Parathyroid adenoma (tissue), 2 donors: ENCODE measurements at regions not wholly inside any gene's neighbourhood (a gene's known extent, or its start where the extent isn't known, plus 50 kb on each side); places are given as distances from the start of the nearest gene placed in this dataset.

Source experiments
- H2AFZ ChIP-seq: fragments of 300-600 bp; sonication (generic); one replicate; pipeline ENCODE4 v1.7.0; 2017; ENCODE audit warnings: antibody characterized with exemption, mild to moderate bottlenecking
- H3K27ac ChIP-seq: fragments of 300-600 bp; sonication (generic); one replicate; pipeline ENCODE4 v1.7.0; 2017
- H3K27me3 ChIP-seq: fragments of 300-600 bp; sonication (generic); one replicate; pipeline ENCODE4 v1.7.0; 2017; ENCODE audit warnings: low read length; ENCODE audit not compliant: control insufficient read depth, insufficient read depth
- H3K36me3 ChIP-seq: fragments of 300-600 bp; sonication (generic); one replicate; pipeline ENCODE4 v1.7.0; 2017; ENCODE audit warnings: low read length; ENCODE audit not compliant: control insufficient read depth, insufficient read depth
- H3K4me1 ChIP-seq: fragments of 300-600 bp; sonication (generic); one replicate; pipeline ENCODE4 v1.7.0; 2017; ENCODE audit warnings: control low read depth
- H3K4me2 ChIP-seq: fragments of 300-600 bp; sonication (generic); one replicate; pipeline ENCODE4 v1.7.0; 2017; ENCODE audit warnings: low read length
- H3K4me3 ChIP-seq: fragments of 300-600 bp; sonication (generic); one replicate; pipeline ENCODE4 v1.7.0; 2017; ENCODE audit warnings: low read depth, low read length
- H3K79me2 ChIP-seq: fragments of 300-600 bp; sonication (generic); one replicate; pipeline ENCODE4 v1.7.0; 2017; ENCODE audit warnings: control low read depth
- H3K9ac ChIP-seq: fragments of 300-600 bp; sonication (generic); one replicate; pipeline ENCODE4 v1.7.0; 2017; ENCODE audit warnings: mild to moderate bottlenecking
- H3K9me3 ChIP-seq: fragments of 300-600 bp; sonication (generic); one replicate; pipeline ENCODE4 v1.7.0; 2017; ENCODE audit warnings: low read length; ENCODE audit not compliant: control insufficient read depth
- CTCF ChIP-seq: fragments of 300-600 bp; sonication (generic); IDR thresholded peaks from one replicate; pipeline ENCODE4 v1.7.0; 2017; ENCODE audit warnings: antibody characterized with exemption, mild to moderate bottlenecking
- donor health status: primary hyperparathyroidism.

- H3K27ac ChIP-seq, result peak overlapping the region; percentile 34
- no peak overlapping the region for H3K4me3 ChIP-seq
These were observed 177.8 kb upstream of the ECI2 start for GRCh38 chr6:4313044-4313686.

GRCh38 chr6:4311976-4312860 lies 176.8 kb upstream of the ECI2 start:
- Histone ChIP-seq H3K4me2 (no peak overlapping the region), H3K27ac (no peak overlapping the region), H2AFZ (no peak overlapping the region), H3K9ac (no peak overlapping the region), H3K79me2 (no peaks in the 10 kb centered on the region), H3K36me3 (no peaks in the 10 kb centered on the region), H3K4me1 (no peaks in the 10 kb centered on the region), H3K27me3 (no peaks in the 10 kb centered on the region), H3K4me3 (no peak overlapping the region), H3K9me3 (no peaks in the 10 kb centered on the region)
- TF ChIP-seq CTCF, result no peak

More at GRCh38 chr6:4313044-4313686, 177.8 kb upstream of the ECI2 start:
- H2AFZ ChIP-seq, result peak overlapping the region; percentile 5
- peak; percentile 50 for TF ChIP-seq CTCF
- H3K9me3 ChIP-seq, result no peaks in the 10 kb centered on the region
- no peaks in the 10 kb centered on the region for H3K4me1 ChIP-seq
- H3K4me2 ChIP-seq, result no peak overlapping the region
- no peaks in the 10 kb centered on the region for H3K27me3 ChIP-seq
- H3K36me3 ChIP-seq, result no peaks in the 10 kb centered on the region
- H3K79me2 ChIP-seq, result no peaks in the 10 kb centered on the region
- H3K9ac ChIP-seq, result no peak overlapping the region

- H3K27me3 ChIP-seq, result no peaks in the 10 kb centered on the region
- no peaks in the 10 kb centered on the region for H3K79me2 ChIP-seq
- H3K9ac ChIP-seq, result no peak overlapping the region
- H2AFZ ChIP-seq, result no peak overlapping the region
- no peaks in the 10 kb centered on the region for H3K36me3 ChIP-seq
- no peak overlapping the region for H3K4me2 ChIP-seq
- no peaks in the 10 kb centered on the region for H3K9me3 ChIP-seq
- TF ChIP-seq CTCF, result no peak
- no peaks in the 10 kb centered on the region for H3K4me1 ChIP-seq
- no peak overlapping the region for H3K27ac ChIP-seq
- no peak overlapping the region for H3K4me3 ChIP-seq
These were observed 174.2 kb upstream of the ECI2 start for GRCh38 chr6:4309540-4309939.

GRCh38 chr6:4308364-4308763 lies 173.0 kb upstream of the ECI2 start:
- H3K9me3 ChIP-seq, result no peaks in the 10 kb centered on the region
- H3K36me3 ChIP-seq, result no peaks in the 10 kb centered on the region
- H3K79me2 ChIP-seq, result no peaks in the 10 kb centered on the region
- no peak overlapping the region for H3K9ac ChIP-seq
- H2AFZ ChIP-seq, result no peak overlapping the region
- no peak overlapping the region for H3K27ac ChIP-seq
- no peak for TF ChIP-seq CTCF
- no peaks in the 10 kb centered on the region for H3K27me3 ChIP-seq
- no peak overlapping the region for H3K4me3 ChIP-seq
- no peaks in the 10 kb centered on the region for H3K4me1 ChIP-seq
- H3K4me2 ChIP-seq, result no peak overlapping the region
